Medulla oblongata (tissue), 1 donor: ENCODE measurements at regions not wholly inside any gene's neighbourhood (a gene's known extent, or its start where the extent isn't known, plus 50 kb on each side); places are given as distances from the start of the nearest gene placed in this dataset.
"Not testable (repeated sequence)": the region's sequence is repeated elsewhere in the genome, so short reads cannot be mapped to it uniquely, and the experiment has no call there.

Experiments
- DNase-seq: peaks from one replicate; pipeline ENCODE4 v3.0.0-alpha.2; 2015; ENCODE audit errors: extremely low spot score

DNA sequence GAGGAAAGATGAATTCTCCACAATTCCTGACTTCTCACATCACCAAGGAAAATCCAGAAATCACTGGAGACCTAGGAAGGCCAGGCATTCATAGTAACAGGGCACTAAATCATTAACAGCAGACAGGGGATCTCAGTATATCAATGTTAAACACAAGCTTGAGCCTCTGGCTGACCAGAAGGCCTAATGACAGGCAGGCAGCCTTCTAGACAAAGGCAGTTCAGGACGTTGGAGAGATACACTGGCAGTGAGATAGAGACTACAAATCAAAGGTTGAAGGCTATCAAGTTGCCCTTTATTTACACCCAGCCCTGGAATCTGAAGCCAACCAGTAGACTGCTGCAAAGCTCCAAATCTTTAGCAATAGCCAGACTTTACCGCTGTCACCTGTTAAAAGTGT is 422.8 kb upstream of the CCL2 start:
- DNase-seq = no peak

DNA sequence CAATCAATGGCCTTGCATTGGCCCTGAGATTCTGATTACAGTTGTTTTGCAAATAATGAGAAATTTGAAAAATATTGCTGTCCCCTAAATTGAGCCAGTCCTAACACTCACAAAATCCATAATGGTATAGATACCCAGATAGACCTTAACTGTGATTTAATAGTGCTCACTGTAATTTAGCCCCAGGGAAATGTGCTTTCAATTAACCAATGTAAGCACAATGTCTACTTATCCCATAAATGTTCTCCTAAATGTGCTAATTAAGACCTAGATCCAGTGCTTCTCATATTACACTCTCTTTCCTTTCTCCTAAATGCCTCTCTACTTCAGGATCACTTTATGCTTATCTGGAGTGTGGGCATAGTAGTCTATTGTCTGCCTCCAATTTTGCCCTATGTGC is 417.8 kb upstream of the CCL2 start:
- no peak for DNase-seq

DNA sequence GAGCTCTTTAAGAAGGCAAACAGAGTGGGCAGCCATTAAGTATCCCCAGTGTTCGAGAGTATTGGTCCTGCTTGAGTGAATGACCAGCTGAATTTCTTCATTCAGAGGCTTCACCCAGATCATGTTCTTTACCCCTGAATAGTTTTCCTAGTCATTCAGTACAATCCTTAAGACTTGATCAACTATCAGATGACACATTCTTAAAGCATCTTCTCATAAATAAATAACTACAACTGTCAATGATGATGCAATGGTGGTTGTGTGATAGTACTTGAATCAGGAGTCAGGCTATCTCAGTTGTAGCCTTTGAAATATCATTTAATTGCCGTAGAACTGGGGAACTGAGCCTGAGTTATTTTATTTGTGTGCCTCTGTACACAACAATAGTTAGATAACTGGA is 416.8 kb upstream of the CCL2 start:
- no peak for DNase-seq

DNA sequence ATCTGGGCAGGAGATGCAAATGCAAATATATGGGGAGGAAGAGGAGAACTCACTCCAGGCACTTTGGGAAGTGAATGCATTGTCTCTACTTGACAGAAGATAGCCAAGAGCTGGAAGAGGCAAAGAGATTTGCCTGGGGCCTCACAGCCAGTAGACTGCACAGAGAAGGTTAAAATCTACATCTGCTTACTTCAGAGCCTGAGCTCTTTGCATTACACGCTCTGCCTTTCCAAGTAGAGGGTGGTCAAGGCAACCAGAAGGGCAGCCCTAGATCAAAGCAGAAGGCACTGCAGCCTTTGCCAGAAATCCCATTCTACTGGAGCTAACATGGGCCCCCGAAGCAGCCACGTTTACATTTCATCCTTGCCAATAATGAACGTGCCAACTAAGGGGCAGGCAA is 407.2 kb upstream of the CCL2 start:
- DNase-seq = no peak

DNA sequence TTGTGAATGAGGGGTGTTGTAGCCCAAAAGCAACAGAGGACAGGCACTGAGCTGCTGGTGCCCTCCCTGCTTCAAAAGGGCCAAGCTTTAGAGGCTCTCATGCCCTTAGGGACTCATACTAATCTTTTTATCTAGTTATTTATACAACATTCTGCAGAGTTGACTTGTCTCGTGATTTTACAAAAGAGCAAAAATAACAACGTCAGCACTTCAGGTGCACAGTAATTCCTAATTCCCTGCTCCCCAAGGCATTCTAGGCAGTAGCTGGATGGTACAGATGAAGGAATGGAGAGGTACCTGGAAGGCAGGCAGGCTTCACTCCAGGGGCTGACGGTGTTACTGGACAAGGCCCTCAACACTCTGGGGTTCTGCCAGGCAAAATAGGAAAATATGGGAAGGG is 406.7 kb upstream of the CCL2 start:
- no peak for DNase-seq

DNA sequence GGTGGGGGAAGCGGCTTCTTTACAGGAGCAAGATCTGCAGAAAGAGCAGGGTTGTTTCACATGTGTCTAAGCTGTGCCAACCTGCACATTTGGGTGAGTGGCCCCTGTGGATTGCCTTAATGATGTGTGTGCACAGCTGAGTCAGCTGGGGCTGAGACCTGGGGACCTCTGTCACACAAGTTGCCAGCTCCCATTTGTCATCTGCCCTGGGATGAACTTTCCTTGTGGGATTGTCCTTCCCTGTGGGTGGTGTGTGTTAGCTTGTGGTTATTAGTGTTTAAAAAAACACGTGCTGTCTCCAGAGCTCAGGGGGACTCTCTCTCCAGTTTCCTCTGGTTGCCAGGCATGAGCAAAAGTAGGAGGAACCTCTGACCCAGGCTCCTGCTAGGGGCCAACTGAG is 400.5 kb upstream of the CCL2 start:
- DNase-seq = no peak

DNA sequence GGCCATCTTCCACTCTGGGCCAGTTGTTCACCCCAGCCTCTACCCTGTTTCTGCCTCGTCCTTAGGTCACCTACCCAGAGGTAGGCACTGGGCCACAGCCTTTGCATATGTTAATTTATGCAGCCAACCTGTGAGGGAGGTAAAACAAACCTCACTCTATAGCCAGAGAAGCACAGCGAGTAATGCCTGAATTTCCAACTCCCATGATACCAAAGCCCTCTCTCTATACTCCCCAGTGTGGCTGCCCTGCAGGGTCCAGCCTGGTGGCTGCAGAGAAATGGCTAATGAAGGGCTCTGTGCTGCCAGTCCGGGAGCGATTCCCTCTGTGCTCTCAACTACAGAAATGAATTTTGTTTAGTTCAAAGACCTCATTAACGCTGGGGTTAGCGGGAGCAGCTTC is 397.0 kb upstream of the CCL2 start:
- no peak for DNase-seq

DNA sequence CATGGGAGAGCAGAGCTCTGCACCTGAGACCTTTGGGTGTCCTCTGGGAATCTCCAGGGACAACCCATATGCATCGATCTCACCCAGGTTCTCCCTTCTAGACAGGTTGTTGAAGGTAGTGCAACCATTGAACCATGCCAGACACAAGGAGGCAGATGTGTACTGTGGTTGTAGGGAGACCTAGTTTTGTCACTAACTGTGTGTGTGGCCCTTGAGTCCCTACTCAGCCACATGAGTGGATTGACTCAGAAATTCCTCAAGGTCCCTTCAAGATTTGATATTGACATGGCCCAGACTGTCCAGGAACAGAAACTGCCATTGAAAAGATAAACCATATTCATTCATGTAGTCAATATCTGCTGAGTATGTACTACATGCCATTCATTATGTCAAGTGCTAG is 396.4 kb upstream of the CCL2 start:
- no peak for DNase-seq

DNA sequence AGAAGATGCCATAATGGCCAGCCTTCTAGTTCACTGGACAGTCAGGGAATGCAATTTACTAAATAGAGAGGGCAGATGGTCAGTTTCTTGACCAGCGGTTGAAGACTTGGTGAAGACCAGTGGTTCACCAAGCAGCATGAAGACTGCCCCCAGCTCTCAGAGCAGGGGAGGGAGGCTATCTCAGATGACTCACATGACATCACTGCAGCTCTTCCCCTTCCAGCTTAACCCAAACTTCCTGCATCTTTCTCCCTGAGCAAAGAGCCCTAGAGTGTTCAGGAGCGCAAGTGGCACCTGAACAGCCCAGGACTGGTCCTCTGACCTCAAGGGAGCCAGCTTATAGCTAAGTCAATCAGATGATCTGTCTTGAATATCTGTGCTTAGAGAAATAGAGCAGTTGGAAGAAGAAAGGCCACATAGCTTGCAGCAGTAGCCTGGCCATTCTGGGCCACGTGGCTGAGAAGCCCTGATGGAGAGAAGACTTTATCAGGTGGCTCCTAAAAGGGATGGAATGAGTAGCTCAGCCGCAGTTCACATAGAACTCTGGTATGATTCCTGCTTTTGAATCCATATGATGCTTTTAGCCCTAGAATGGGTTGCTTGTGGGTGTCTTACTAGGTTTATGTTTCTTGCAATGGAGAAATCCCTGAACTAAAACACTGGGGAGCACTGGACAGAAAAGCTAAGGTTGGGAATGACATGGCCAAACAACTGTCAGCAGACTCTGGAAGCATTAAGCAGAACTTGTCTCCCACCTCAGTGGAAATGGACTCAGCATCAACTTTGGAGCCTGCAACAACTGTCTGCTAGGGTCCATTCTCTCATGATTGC is 392.1 kb upstream of the CCL2 start:
- DNase-seq = no peak

DNA sequence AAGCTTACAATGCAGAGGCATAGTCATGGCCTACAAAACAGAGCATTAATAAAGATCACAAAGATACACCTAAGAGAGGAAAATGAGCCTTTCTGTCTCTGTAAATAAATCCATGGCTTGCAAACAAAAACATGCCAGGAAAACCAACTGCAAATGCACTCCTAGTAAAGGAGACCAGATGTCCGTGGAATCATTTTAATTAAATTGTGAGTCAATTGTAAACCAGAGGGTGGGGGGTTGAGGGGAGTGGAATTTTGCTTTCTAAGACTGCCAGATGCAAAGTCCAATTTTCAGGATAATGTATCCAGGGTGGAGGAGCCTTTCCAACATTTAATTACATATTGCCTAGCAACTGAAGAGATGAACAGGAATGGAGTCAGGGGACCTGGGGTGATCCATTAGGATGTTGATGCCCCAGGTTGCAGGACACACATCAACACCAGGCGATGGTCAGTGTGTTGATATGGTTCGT is 390.3 kb upstream of the CCL2 start:
- no peak for DNase-seq

DNA sequence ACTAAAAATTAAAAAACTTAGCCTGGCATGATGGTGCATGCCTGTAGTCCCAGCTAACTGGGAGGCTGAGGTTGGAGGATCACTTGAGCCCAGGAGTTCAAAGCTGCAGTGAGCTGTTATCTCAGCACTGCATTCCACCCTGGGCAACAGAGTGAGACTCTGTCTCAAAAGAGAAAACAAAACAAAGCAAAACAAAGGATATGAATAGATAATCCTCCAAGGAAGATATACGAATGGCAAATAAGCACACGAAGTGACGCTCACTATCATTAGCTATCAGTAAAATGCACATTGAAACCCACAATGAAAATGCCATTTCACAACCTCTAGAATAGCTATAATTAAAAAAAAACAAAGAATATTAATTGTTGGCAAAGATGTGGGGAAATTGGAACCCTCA is 386.2 kb upstream of the CCL2 start:
- no peak for DNase-seq

DNA sequence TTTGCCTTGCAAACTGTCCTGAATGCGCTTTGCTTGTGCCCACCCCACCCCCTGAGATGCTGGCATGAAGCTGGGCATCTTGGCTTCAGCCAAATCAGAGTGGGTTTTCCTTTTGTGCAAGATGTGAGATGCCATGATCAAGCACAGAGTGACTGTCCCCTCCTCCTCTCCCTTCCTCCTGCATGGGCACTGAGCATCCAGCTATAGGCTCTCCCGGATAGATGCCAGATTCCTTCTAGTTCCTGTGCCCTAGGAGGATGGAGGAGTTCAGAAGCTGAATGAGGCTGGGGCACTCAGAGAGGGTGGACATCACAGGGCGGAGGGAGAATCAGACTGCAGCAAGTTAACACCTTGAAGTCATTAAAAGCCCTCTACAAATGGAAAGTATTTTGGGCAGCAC is 384.1 kb upstream of the CCL2 start:
- no peak for DNase-seq

DNA sequence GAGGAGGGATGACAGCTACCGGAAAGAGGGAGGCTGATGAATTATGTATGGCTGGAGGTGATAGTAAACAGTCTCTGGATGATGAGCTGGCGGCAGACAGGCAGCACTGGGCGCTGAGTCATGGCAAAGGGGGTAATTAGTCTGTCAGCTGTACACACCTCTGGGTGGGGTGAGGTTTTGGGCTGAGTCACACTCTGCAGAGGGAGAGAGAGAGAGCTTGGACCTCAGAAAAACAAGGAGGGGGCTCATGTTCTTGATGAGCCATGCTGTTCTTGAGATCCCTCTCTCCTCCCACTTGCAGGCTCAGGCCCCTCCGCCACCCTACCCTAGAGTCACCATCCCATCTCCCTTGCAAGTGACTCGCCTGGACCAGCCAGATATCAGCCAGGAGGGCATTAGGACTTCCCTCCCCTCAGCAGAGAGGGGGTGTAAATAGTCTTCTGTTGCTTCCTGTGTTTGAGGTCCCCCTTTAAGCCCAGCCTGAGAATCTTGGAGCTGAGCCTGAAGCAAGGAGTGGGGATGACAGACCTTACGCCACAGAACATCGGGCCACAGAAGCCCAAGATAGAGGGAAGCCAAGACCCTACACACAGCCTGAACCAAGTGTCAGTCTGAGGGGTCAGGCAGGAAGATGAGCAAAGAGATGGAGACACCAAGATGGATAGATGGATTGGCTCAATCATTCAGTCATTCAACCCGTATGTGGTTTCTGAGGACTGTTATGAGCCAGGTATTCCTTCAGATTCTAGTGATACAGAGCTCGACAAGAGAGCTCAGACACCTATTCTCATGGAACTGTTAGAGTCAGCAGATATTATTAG is 383.2 kb upstream of the CCL2 start:
- DNase-seq = no peak

DNA sequence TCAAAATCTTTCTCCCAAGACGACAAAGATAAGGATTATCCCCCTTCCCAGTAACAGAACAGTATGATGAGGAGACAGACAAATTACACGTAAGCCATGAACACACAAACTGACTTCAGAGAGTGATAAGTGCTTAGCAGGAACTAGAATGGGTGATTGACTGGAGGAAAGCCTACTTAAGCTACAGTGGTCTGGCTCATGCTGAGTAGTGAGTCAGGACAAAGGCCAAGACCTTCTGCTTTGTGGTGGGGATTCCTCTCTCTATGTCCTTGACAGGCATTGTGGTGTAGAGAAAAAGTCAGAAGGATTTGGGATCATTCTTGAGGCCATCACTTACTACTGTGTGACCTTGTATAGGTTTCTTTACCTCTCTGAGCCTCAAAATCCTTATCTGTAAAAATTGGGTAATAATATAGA is 381.9 kb upstream of the CCL2 start:
- no peak for DNase-seq

DNA sequence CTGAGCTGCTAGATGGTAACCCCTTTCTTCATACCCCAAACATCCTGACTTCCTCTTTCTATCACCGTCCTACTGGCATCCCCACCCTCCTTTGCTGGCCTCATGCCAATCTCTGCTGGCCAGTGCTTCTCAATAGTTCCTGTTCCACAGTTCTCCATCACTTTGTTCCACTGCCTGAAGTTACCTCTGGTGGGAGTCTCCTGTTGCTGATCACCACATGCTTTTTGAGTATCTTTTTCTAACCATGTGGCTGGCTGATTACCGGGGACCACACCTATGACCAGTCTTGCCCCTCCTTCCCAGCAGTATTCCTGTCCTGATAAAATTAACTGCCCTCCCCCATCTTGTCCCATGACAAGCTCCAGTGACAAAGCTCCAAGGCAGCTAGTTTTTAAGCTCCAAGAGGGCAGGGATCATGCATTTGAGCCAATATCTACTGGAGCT is 380.4 kb upstream of the CCL2 start:
- peak; percentile 5 for DNase-seq

DNA sequence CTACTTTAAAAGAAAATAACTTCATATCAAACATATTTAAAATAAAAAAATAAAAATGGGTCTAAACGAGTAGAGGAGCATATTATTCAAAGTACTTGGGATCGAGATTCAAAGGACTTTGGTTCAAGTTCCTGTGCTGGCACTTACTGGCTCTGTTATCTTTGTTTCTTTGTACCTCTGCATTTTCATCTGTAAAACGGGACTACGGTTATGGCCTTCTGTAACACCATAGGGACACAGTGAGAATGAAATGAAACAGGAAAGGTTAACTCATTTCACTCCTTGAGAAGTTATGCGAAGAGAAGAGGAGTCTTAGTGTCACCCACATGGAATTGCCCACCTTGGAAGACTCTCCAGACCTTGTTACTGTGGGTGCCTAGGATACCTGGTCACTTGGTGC is 379.1 kb upstream of the CCL2 start:
- no peak for DNase-seq

DNA sequence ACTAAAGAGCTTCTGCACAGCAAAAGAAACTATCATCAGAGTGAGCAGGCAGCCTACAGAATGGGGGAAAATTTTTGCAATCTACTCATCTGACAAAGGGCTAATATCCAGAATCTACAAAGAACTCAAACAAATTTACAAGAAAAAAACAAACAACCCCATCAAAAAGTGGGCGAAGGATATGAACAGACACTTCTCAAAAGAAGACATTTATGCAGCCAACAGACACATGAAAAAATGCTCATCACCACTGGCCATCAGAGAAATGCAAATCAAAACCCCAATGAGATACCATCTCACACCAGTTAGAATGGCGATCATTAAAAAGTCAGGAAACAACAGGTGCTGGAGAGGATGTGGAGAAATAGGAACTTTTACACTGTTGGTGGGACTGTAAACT is 372.8 kb upstream of the CCL2 start:
- not testable (repeated sequence) for DNase-seq

DNA sequence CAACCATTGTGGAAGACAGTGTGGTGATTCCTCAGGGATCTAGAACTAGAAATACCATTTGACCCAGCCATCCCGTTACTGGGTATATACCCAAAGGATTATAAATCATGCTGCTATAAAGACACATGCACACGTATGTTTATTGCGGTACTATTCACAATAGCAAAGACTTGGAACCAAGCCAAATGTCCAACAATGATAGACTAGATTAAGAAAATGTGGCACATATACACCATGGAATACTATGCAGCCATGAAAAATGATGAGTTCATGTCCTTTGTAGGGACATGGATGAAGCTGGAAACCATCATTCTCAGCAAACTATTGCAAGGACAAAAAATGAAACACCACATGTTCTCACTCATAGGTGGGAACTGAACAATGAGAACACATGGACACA is 372.4 kb upstream of the CCL2 start:
- DNase-seq = not testable (repeated sequence)

DNA sequence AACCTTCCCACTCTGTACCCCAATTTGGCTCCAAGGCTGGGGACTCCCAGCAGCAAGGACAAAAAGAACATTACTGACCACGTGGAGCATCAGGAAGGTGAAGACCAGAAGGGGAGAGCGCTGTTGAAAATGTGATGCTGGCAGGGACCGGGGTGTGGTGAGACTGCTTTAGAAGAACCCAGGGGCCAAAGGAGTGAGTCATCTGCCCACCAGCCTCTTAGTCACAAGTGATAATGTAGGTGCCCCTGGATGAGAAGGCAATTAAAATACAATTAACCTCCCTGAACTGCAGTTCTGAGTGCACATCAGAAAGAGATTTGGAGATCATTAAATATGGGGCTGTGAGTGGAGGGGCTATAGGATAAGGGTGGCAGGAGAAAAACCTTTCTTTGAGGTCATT is 366.6 kb upstream of the CCL2 start:
- DNase-seq = no peak

DNA sequence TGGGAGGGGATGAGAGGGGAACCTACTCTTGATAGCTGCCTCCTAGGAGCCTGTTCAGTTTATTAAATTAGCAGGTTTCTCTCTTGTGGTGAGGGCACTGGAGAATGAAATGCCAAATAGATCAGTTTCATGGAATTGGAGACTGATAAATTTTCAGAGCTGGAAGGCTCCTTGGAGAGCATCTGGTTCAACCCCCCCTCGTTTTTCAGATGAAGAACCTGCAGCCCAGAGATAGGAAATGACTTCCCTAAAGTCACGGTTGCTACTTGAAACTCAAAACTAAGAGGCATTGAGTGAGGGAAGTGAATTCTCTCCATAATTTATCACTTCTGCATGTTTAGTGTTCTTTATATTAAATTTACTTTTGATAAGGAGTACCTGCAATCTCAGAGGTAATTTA is 366.0 kb upstream of the CCL2 start:
- DNase-seq = no peak

DNA sequence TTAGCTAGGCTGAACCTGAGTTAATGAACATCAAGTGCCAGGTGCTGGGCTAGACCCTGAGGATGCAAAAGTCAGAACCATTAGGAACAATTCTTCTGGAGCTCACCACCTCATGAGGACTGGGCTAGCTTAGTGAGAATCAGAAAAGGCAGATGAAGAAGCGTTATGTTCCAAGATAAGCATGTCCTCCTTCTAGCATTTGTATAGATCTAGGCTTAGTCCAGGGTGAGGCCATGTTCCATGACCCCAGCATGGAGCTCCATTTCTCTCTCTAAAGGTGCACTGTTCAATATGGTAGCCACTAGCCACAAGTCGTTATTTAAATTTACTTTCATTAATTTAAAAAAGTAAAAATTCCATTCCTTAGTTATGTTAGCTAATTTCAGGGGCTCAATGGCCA is 365.3 kb upstream of the CCL2 start:
- no peak for DNase-seq

DNA sequence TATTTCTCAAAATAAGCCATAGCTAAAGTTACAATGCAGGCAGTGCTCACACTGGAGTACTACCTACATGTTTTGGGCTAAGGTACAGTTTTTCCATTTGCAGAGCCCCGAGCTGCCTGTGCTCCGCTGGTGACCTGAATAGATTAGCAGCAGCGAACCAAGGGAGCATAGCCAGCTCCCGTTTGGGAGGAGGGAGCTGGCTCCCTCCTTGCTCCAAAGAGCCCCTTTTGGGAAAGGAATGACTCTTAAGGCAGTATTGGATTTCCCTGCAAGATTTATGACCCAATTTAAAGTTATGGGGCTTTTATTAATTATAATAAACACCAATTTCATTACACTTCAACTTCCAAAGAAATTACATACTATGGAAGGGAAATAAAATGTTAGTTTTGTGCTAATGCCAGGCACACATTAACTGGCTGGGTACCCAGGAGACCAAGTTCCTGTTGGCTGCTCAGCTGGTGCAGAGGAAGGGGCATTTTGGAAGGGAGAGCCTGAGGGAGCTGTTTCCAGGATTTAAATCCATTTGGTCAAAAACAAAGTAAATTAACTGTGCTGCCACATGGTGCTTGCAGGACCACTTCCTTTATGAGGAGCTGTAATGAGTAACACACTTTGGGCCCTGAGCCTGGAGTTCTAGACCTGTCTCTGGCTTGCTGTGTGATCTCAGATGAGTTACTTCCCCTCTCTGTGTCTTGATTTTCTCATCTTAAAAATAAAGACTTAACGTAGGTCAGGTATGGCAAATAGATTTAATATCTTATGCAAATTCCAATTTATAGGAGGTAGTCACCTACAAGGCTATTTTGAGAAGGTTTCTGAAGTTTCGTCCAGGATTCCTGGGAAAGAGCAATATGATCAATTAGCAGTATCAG is 362.1 kb upstream of the CCL2 start:
- no peak for DNase-seq
